ENCODE measurements at regions not wholly inside any gene's neighbourhood (a gene's known extent, or its start where the extent isn't known, plus 50 kb on each side); places are given as distances from the start of the nearest gene placed in this dataset.

DNA sequence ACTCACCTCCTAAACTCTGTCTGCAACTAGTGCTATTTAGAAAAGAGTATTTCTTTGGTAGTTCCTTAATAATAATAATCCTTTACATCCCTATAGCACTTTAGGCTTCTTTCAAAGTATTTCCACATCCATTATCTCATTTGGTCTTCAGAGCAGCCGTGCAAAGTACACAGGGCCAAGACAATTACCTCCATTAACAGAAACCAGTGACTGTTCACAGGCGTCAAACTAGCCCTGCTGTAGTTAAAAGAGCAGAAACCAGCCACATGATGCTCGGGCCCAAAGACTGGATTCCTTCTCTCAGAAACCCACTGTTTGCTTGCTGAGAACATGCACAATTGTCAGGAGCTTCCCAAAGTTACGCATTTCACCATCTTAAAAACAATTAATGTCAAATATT is 396.0 kb upstream of the DAB1 start:
- TF ChIP-seq CTCF (IDR thresholded peaks at IDR 0.05; ENCODE audit: insufficient read depth, low read length, poor library complexity, severe bottlenecking) = no peak
- no peak for TF ChIP-seq EZH2phosphoT487 (conservative IDR thresholded peaks at IDR 0.05; ENCODE audit: low read length)
